GM19468 (cell line): ENCODE measurements at regions not wholly inside any gene's neighbourhood (a gene's known extent, or its start where the extent isn't known, plus 50 kb on each side); places are given as distances from the start of the nearest gene placed in this dataset.

ENCODE experiments used
- ATAC-seq: cut with Tn5 transposase; IDR thresholded peaks from one replicate; pipeline ENCODE4 v1.9.1; 2021; ENCODE audit warnings: mild to moderate bottlenecking, moderate library complexity, moderate number of reproducible peaks; ENCODE audit not compliant: unreplicated experiment; ENCODE audit errors: extremely low read depth

GRCh38 chr4:81546777-81547176 is 75.1 kb upstream of the RASGEF1B start:
- ATAC-seq, result no peak

- no peak for ATAC-seq
Observed at GRCh38 chr4:81541161-81541945, 69.6 kb upstream of the RASGEF1B start.

GRCh38 chr4:81538716-81539427 is 67.2 kb upstream of the RASGEF1B start:
- ATAC-seq, result no peak

GRCh38 chr4:81531410-81531809 is 59.7 kb upstream of the RASGEF1B start:
- no peak for ATAC-seq

GRCh38 chr4:81528979-81529378 is 57.3 kb upstream of the RASGEF1B start:
- ATAC-seq, result no peak

- ATAC-seq, result no peak
Observed at GRCh38 chr4:81528200-81528599, 56.5 kb upstream of the RASGEF1B start.

GRCh38 chr4:81527709-81528108 is 56.0 kb upstream of the RASGEF1B start:
- no peak for ATAC-seq

- ATAC-seq, result no peak
Observed at GRCh38 chr4:81527115-81527514, 55.4 kb upstream of the RASGEF1B start.

GRCh38 chr4:81526706-81527105 is 55.0 kb upstream of the RASGEF1B start:
- ATAC-seq, result no peak

GRCh38 chr4:81523672-81524327 is 52.1 kb upstream of the RASGEF1B start:
- peak; percentile 17 for ATAC-seq

- no peak for ATAC-seq
Observed at GRCh38 chr4:81522711-81523110, 51.0 kb upstream of the RASGEF1B start.

GRCh38 chr4:81521708-81522107 is 50.0 kb upstream of the RASGEF1B start:
- ATAC-seq, result no peak
